DMS 273 (cell line): ENCODE measurements at regions not wholly inside any gene's neighbourhood (a gene's known extent, or its start where the extent isn't known, plus 50 kb on each side); places are given as distances from the start of the nearest gene placed in this dataset.
A peak's percentile ranks its signal among the peaks of the same experiment; 100 is the strongest.
"Not testable (repeated sequence)": the region's sequence is repeated elsewhere in the genome, so short reads cannot be mapped to it uniquely, and the experiment has no call there.

ENCODE experiments used
- DNase-seq: peaks from one replicate; lab custom pipeline; 2025; ENCODE audit not compliant: unreplicated experiment; lab: John Stamatoyannopoulos, UW

GRCh38 chr11:90630176-90630575, 407.3 kb upstream of the CHORDC1 start:
- DNase-seq: no peak

GRCh38 chr11:90629229-90629806, 406.5 kb upstream of the CHORDC1 start:
- DNase-seq: no peak

GRCh38 chr11:90614318-90614717, 391.5 kb upstream of the CHORDC1 start:
- no peak for DNase-seq

GRCh38 chr11:90613037-90613436, 390.2 kb upstream of the CHORDC1 start:
- not testable (repeated sequence) for DNase-seq

- DNase-seq: no peak
Observed at GRCh38 chr11:90606721-90607120, 383.9 kb upstream of the CHORDC1 start.

GRCh38 chr11:90601261-90601660, 378.4 kb upstream of the CHORDC1 start:
- no peak for DNase-seq

- peak; percentile 3 for DNase-seq
Observed at GRCh38 chr11:90594658-90595057, 371.8 kb upstream of the CHORDC1 start.

GRCh38 chr11:90593099-90593498, 370.2 kb upstream of the CHORDC1 start:
- DNase-seq: no peak

GRCh38 chr11:90590286-90590685, 367.4 kb upstream of the CHORDC1 start:
- no peak for DNase-seq

GRCh38 chr11:90589735-90590134, 366.9 kb upstream of the CHORDC1 start:
- no peak for DNase-seq

GRCh38 chr11:90587896-90588295, 365.0 kb upstream of the CHORDC1 start:
- no peak for DNase-seq

- no peak for DNase-seq
Observed at GRCh38 chr11:90585491-90585890, 362.6 kb upstream of the CHORDC1 start.

- not testable (repeated sequence) for DNase-seq
Observed at GRCh38 chr11:90582999-90583398, 360.1 kb upstream of the CHORDC1 start.

GRCh38 chr11:90564531-90564930, 341.7 kb upstream of the CHORDC1 start:
- no peak for DNase-seq

- DNase-seq: no peak
Observed at GRCh38 chr11:90558328-90558865, 335.5 kb upstream of the CHORDC1 start.

GRCh38 chr11:90556606-90557005, 333.8 kb upstream of the CHORDC1 start:
- no peak for DNase-seq

- no peak for DNase-seq
Observed at GRCh38 chr11:90556026-90556425, 333.2 kb upstream of the CHORDC1 start.

- no peak for DNase-seq
Observed at GRCh38 chr11:90555477-90555876, 332.6 kb upstream of the CHORDC1 start.

- DNase-seq: no peak
Observed at GRCh38 chr11:90542092-90542491, 319.2 kb upstream of the CHORDC1 start.

GRCh38 chr11:90536301-90536700, 313.5 kb upstream of the CHORDC1 start:
- DNase-seq: no peak

- DNase-seq: no peak
Observed at GRCh38 chr11:90532125-90532524, 309.3 kb upstream of the CHORDC1 start.

- no peak for DNase-seq
Observed at GRCh38 chr11:90531001-90531400, 308.2 kb upstream of the CHORDC1 start.

GRCh38 chr11:90525962-90526361, 303.1 kb upstream of the CHORDC1 start:
- DNase-seq: no peak
